Smooth muscle cell (in vitro differentiated cells): ENCODE measurements at regions not wholly inside any gene's neighbourhood (a gene's known extent, or its start where the extent isn't known, plus 50 kb on each side); places are given as distances from the start of the nearest gene placed in this dataset.

Source experiments
- DNase-seq: peaks from one replicate; lab custom pipeline; 2025; ENCODE audit not compliant: unreplicated experiment; lab: John Stamatoyannopoulos, UW
- H2AFZ ChIP-seq: fragments of 200-600 bp; sonication (generic); 2 replicates; pipeline ENCODE4 v1.6.0; 2016; ENCODE audit warnings: antibody characterized with exemption, low read depth, mild to moderate bottlenecking
- H3F3A ChIP-seq: fragments of 200-600 bp; sonication (generic); 2 replicates; pipeline ENCODE4 v1.6.0; 2017; ENCODE audit warnings: antibody characterized with exemption, low read depth
- H3K27ac ChIP-seq: fragments of 200-600 bp; sonication (generic); 2 replicates; pipeline ENCODE4 v1.5.1; 2016; ENCODE audit warnings: low read depth, mild to moderate bottlenecking
- H3K27me3 ChIP-seq: fragments of 200-600 bp; sonication (generic); 2 replicates; pipeline ENCODE4 v1.6.1; 2016; ENCODE audit warnings: low read depth, mild to moderate bottlenecking
- H3K36me3 ChIP-seq: fragments of 200-600 bp; sonication (generic); 2 replicates; pipeline ENCODE4 v1.5.1; 2016; ENCODE audit warnings: low read depth
- H3K4me1 ChIP-seq: fragments of 200-600 bp; sonication (generic); 2 replicates; pipeline ENCODE4 v1.5.1; 2016; ENCODE audit warnings: low read depth
- H3K4me2 ChIP-seq: fragments of 200-600 bp; sonication (generic); 2 replicates; pipeline ENCODE4 v1.6.0; 2016; ENCODE audit warnings: mild to moderate bottlenecking
- H3K4me3 ChIP-seq: fragments of 200-600 bp; sonication (generic); 2 replicates; pipeline ENCODE4 v1.5.1; 2016; ENCODE audit warnings: mild to moderate bottlenecking
- H3K79me2 ChIP-seq: fragments of 200-600 bp; sonication (generic); 2 replicates; pipeline ENCODE4 v1.6.0; 2016; ENCODE audit warnings: low read depth, mild to moderate bottlenecking
- H3K9ac ChIP-seq: fragments of 200-600 bp; sonication (generic); 2 replicates; pipeline ENCODE4 v1.6.0; 2016; ENCODE audit warnings: low read depth
- H3K9me3 ChIP-seq: fragments of 200-600 bp; sonication (generic); replicated peaks from 2 replicates; pipeline ENCODE4 v1.5.1; 2016; ENCODE audit warnings: low read depth
- H4K20me1 ChIP-seq: fragments of 200-600 bp; sonication (generic); 2 replicates; pipeline ENCODE4 v1.6.0; 2016; ENCODE audit warnings: low read depth
- WGBS: methylation state at CpG from one replicate; pipeline ENCODE4 v1.1.7; 2016; ENCODE audit warnings: low lambda C conversion rate; 5-methylcytosine and 5-hydroxymethylcytosine counted together
- TF ChIP-seq, protein P1 (sequence below): fragments of 200-600 bp; sonication (generic); IDR thresholded peaks from 2 replicates; pipeline ENCODE4 v1.5.1; 2017; ENCODE audit warnings: borderline replicate concordance, mild to moderate bottlenecking, antibody characterized with exemption; ENCODE audit not compliant: insufficient read depth, poor library complexity, severe bottlenecking

DNA sequence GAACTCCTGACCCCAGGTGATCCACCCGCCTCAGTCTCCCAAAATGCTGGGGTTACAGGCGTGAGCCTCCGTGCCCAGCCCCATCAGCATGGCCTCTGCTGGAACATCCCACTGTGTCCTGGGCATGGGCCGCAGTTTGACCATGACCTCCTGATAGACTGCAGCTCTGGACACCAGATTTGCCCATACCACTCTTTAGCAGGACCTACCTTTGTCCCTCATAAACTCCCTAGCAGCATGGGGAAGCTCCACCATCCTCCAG lies 92.6 kb downstream of the MYCN start:
- Histone ChIP-seq H3K36me3 (no peaks in the 10 kb centered on the region), H3K9ac (no peak overlapping the region), H4K20me1 (no peaks in the 10 kb centered on the region), H3F3A (no peaks in the 10 kb centered on the region), H3K79me2 (no peaks in the 10 kb centered on the region), H3K9me3 (no peaks in the 10 kb centered on the region), H3K4me1 (peaks cover 33% of the 10 kb centered on the region), H3K4me3 (no peak overlapping the region), H3K27me3 (no peaks in the 10 kb centered on the region), H3K27ac (no peak overlapping the region), H2AFZ (no peak overlapping the region), H3K4me2 (no peak overlapping the region)
- TF ChIP-seq, protein P1, sequence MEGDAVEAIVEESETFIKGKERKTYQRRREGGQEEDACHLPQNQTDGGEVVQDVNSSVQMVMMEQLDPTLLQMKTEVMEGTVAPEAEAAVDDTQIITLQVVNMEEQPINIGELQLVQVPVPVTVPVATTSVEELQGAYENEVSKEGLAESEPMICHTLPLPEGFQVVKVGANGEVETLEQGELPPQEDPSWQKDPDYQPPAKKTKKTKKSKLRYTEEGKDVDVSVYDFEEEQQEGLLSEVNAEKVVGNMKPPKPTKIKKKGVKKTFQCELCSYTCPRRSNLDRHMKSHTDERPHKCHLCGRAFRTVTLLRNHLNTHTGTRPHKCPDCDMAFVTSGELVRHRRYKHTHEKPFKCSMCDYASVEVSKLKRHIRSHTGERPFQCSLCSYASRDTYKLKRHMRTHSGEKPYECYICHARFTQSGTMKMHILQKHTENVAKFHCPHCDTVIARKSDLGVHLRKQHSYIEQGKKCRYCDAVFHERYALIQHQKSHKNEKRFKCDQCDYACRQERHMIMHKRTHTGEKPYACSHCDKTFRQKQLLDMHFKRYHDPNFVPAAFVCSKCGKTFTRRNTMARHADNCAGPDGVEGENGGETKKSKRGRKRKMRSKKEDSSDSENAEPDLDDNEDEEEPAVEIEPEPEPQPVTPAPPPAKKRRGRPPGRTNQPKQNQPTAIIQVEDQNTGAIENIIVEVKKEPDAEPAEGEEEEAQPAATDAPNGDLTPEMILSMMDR, result no peak
- no peak for DNase-seq
- 97% methylated on average over 4 of the region's 4 CpGs for WGBS

DNA sequence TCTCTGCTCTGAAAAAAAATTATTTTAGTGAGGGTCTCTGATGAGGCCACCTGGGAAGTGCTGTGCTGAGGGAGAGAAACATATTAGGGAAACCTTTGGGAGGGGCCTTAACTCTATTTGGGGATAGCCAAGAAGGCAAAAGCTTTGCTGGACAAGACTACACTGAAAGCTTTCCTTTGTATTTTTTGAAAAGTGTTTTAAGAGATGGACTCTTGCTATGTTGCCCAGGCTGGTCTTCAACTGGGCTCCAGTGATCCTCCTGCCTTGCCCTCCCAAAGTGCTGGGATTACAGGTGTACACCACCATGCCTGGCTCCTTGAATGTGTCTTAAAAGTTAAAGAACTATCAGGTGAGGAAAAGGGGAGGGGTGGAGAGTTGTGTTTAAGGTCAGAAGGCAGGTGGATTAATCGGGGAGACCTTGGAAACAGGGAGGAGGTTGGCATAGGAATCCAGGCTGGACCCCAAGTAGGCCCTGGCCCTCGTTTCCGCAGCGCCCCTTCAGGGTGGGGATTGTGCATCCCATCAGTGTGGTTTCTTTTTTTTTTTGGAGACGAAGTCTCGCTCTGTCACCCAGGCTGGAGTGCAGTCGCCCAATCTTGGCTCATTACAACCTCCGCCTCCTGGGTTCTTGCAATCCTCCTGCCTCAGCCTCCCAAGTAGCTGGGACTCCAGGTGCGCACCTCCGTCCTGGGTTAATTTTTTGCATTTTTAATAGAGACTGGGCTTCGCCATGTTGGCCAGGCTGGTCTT lies 92.1 kb downstream of the MYCN start:
- H3K4me3 ChIP-seq, result no peak overlapping the region
- WGBS, result 97% methylated on average over 11 of the region's 11 CpGs

GRCh38 chr2:16031848-16032159 lies 91.5 kb downstream of the MYCN start:
- DNase-seq, result no peak

More for the DNA sequence above, 92.1 kb downstream of the MYCN start:
- Histone ChIP-seq H3K4me1 (peaks cover 28% of the 10 kb centered on the region), H3K27me3 (no peaks in the 10 kb centered on the region), H3K27ac (no peak overlapping the region), H3K36me3 (no peaks in the 10 kb centered on the region), H3K4me2 (no peak overlapping the region), H3K9ac (no peak overlapping the region), H3K9me3 (no peaks in the 10 kb centered on the region), H4K20me1 (no peaks in the 10 kb centered on the region), H3K79me2 (no peaks in the 10 kb centered on the region), H3F3A (no peaks in the 10 kb centered on the region), H2AFZ (no peak overlapping the region)
- TF ChIP-seq, protein P1, result no peak
- DNase-seq, result no peak

More at GRCh38 chr2:16031848-16032159, 91.5 kb downstream of the MYCN start:
- H3K9me3 ChIP-seq, result no peaks in the 10 kb centered on the region
- H3K4me3 ChIP-seq, result no peak overlapping the region
- H3K79me2 ChIP-seq, result no peaks in the 10 kb centered on the region
- H3K9ac ChIP-seq, result no peak overlapping the region
- no peak overlapping the region for H2AFZ ChIP-seq
- no peaks in the 10 kb centered on the region for H4K20me1 ChIP-seq
- WGBS, result 89% methylated on average over 8 of the region's 8 CpGs
- H3K27me3 ChIP-seq, result peaks cover 3% of the 10 kb centered on the region
- no peak overlapping the region for H3K27ac ChIP-seq
- TF ChIP-seq, protein P1, result no peak
- no peaks in the 10 kb centered on the region for H3F3A ChIP-seq
- H3K4me2 ChIP-seq, result no peak overlapping the region
- no peaks in the 10 kb centered on the region for H3K36me3 ChIP-seq
- H3K4me1 ChIP-seq, result peaks cover 27% of the 10 kb centered on the region
